ENCODE measurements at regions not wholly inside any gene's neighbourhood (a gene's known extent, or its start where the extent isn't known, plus 50 kb on each side); places are given as distances from the start of the nearest gene placed in this dataset.

- DNase-seq (ENCODE audit: low spot score): no peak
These were observed 178.9 kb upstream of the SNX7 start for GRCh38 chr1:98482611-98483010.

- DNase-seq (ENCODE audit: low spot score): no peak
These were observed 181.2 kb upstream of the SNX7 start for GRCh38 chr1:98480271-98480670.

GRCh38 chr1:98478121-98478520, 183.4 kb upstream of the SNX7 start:
- no peak for DNase-seq (ENCODE audit: low spot score)

- DNase-seq (ENCODE audit: low spot score): no peak
These were observed 188.6 kb upstream of the SNX7 start for GRCh38 chr1:98472878-98473277.

- DNase-seq (ENCODE audit: low spot score): no peak
These were observed 189.9 kb upstream of the SNX7 start for GRCh38 chr1:98471633-98472032.

- DNase-seq (ENCODE audit: low spot score): no peak
These were observed 193.3 kb upstream of the SNX7 start for GRCh38 chr1:98468111-98468717.

- DNase-seq (ENCODE audit: low spot score): no peak
These were observed 193.9 kb upstream of the SNX7 start for GRCh38 chr1:98467586-98467985.

- no peak for DNase-seq (ENCODE audit: low spot score)
These were observed 194.4 kb upstream of the SNX7 start for GRCh38 chr1:98467122-98467521.

- no peak for DNase-seq (ENCODE audit: low spot score)
These were observed 199.6 kb upstream of the SNX7 start for GRCh38 chr1:98461873-98462385.

GRCh38 chr1:98460136-98460535, 201.4 kb upstream of the SNX7 start:
- DNase-seq (ENCODE audit: low spot score): no peak

- no peak for DNase-seq (ENCODE audit: low spot score)
These were observed 202.0 kb upstream of the SNX7 start for GRCh38 chr1:98459486-98459870.

- no peak for DNase-seq (ENCODE audit: low spot score)
These were observed 202.7 kb upstream of the SNX7 start for GRCh38 chr1:98458511-98459485.

- no peak for DNase-seq (ENCODE audit: low spot score)
These were observed 204.3 kb upstream of the SNX7 start for GRCh38 chr1:98457248-98457647.

- no peak for DNase-seq (ENCODE audit: low spot score)
These were observed 206.9 kb upstream of the SNX7 start for GRCh38 chr1:98454666-98455065.

GRCh38 chr1:98453066-98453465, 208.5 kb upstream of the SNX7 start:
- no peak for DNase-seq (ENCODE audit: low spot score)

GRCh38 chr1:98452162-98452561, 209.4 kb upstream of the SNX7 start:
- DNase-seq (ENCODE audit: low spot score): no peak

- DNase-seq (ENCODE audit: low spot score): no peak
These were observed 220.2 kb upstream of the SNX7 start for GRCh38 chr1:98441281-98441680.

- no peak for DNase-seq (ENCODE audit: low spot score)
These were observed 222.1 kb upstream of the SNX7 start for GRCh38 chr1:98439471-98439870.

- DNase-seq (ENCODE audit: low spot score): no peak
These were observed 224.0 kb upstream of the SNX7 start for GRCh38 chr1:98437540-98437939.

GRCh38 chr1:98437011-98437410, 224.5 kb upstream of the SNX7 start:
- no peak for DNase-seq (ENCODE audit: low spot score)

GRCh38 chr1:98429965-98430443, 231.5 kb upstream of the SNX7 start:
- DNase-seq (ENCODE audit: low spot score): no peak

GRCh38 chr1:98428864-98429263, 232.7 kb upstream of the SNX7 start:
- DNase-seq (ENCODE audit: low spot score): no peak

GRCh38 chr1:98427664-98428063, 233.9 kb upstream of the SNX7 start:
- no peak for DNase-seq (ENCODE audit: low spot score)

Data from ureter (tissue), 1 donor.